Spinal cord (tissue), 9 donors: ENCODE measurements at regions not wholly inside any gene's neighbourhood (a gene's known extent, or its start where the extent isn't known, plus 50 kb on each side); places are given as distances from the start of the nearest gene placed in this dataset.
A peak's percentile ranks its signal among the peaks of the same experiment; 100 is the strongest.

Source experiments
- DNase-seq, 6 donors: peaks; one replicate each; pipeline versions ENCODE4 v3.0.0 to v3.0.0-alpha.2; 2013 to 2015; ENCODE audit warnings: low spot score in 6 of 6, low read depth in 4 of 6
- H3K27ac ChIP-seq: one replicate; pipeline ENCODE4 v1.5.1; 2013; ENCODE audit warnings: low read depth, low read length, control low read depth
- H3K27me3 ChIP-seq: one replicate; pipeline ENCODE4 v1.6.1; 2013; ENCODE audit warnings: low read length; ENCODE audit not compliant: control insufficient read depth, insufficient read depth
- H3K36me3 ChIP-seq: one replicate; pipeline ENCODE4 v1.6.1; 2013; ENCODE audit warnings: low read length; ENCODE audit not compliant: control insufficient read depth, insufficient read depth
- H3K4me1 ChIP-seq: one replicate; pipeline ENCODE4 v1.6.1; 2013; ENCODE audit warnings: low read length; ENCODE audit not compliant: control insufficient read depth, insufficient read depth
- H3K4me3 ChIP-seq: one replicate; pipeline ENCODE4 v1.5.1; 2013; ENCODE audit warnings: low read depth, low read length, control low read depth
- H3K9me3 ChIP-seq: one replicate; pipeline ENCODE4 v1.6.1; 2013; ENCODE audit warnings: low read length; ENCODE audit not compliant: control insufficient read depth, insufficient read depth
- WGBS: methylation state at CpG from one replicate; pipeline ENCODE4 v1.1.5; 2013; ENCODE audit warnings: missing lambda C conversion rate; ENCODE audit not compliant: insufficient coverage; 5-methylcytosine and 5-hydroxymethylcytosine counted together
- donor health status: healthy.

- no peaks in the 10 kb centered on the region for H3K27me3 ChIP-seq
- no peak overlapping the region for H3K27ac ChIP-seq
- DNase-seq: peak in 1 of 6 donors; percentile 50
- no peaks in the 10 kb centered on the region for H3K36me3 ChIP-seq
- WGBS: no CpG with 5 or more reads among the region's 3 CpGs
- H3K9me3 ChIP-seq: no peaks in the 10 kb centered on the region
- no peaks in the 10 kb centered on the region for H3K4me1 ChIP-seq
- H3K4me3 ChIP-seq: no peak overlapping the region
These were observed 138.6 kb upstream of the EPHA4 start for GRCh38 chr2:221710744-221711143.

DNA sequence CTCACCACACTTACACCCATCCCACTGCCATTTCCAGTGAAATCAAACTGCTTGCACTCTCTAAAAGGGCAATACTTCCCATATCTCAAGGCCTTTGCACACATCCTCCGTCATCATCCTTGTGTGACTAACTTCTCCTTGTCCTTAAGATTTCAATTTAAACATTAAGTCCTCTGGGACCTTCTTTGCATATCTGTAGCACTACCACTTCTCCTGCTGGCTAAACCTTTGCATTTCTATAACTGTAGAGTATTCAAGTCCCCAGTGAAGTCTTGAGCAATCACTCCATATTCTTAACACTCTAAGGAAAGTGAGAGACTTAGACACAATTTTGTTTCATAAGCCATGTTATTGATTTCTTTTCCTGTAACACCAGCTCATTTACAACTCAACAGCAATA is 136.8 kb upstream of the EPHA4 start:
- Histone ChIP-seq H3K4me3 (no peak overlapping the region), H3K4me1 (peaks cover 4% of the 10 kb centered on the region), H3K9me3 (no peaks in the 10 kb centered on the region), H3K27me3 (no peaks in the 10 kb centered on the region), H3K27ac (no peak overlapping the region), H3K36me3 (no peaks in the 10 kb centered on the region)
- 80% methylated on average over 1 of the region's 1 CpG for WGBS
- no peak for DNase-seq

GRCh38 chr2:221705185-221705877 is 133.2 kb upstream of the EPHA4 start:
- Histone ChIP-seq H3K4me3 (no peak overlapping the region), H3K27me3 (no peaks in the 10 kb centered on the region), H3K27ac (no peak overlapping the region), H3K36me3 (no peaks in the 10 kb centered on the region), H3K4me1 (peaks cover 4% of the 10 kb centered on the region), H3K9me3 (no peaks in the 10 kb centered on the region)
- 43% methylated on average over 4 of the region's 6 CpGs for WGBS
- DNase-seq: peak in 1 of 6 donors; percentile 40

DNA sequence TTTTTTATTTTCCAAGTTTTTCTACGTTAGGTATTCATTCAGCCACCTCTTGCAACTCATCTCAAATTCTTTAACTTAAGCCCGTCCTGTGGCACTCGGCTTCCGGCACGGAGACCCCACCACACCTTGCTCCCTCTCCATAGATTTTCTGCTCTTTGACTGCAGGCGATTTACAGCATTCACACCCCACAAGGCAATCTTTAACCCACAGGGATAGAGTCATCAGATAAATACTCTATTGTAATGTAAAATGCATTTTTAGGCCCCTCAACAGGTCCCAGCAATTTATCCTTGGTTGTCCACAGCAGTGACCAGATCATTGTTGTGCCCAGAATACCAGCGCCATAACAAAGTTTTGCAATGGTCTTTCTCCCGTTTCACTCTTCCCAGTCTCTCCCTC is 132.3 kb upstream of the EPHA4 start:
- Histone ChIP-seq H3K9me3 (no peaks in the 10 kb centered on the region), H3K4me1 (peaks cover 4% of the 10 kb centered on the region), H3K4me3 (no peak overlapping the region), H3K27ac (no peak overlapping the region), H3K36me3 (no peaks in the 10 kb centered on the region), H3K27me3 (no peaks in the 10 kb centered on the region)
- 62% methylated on average over 7 of the region's 8 CpGs for WGBS
- no peak for DNase-seq

DNA sequence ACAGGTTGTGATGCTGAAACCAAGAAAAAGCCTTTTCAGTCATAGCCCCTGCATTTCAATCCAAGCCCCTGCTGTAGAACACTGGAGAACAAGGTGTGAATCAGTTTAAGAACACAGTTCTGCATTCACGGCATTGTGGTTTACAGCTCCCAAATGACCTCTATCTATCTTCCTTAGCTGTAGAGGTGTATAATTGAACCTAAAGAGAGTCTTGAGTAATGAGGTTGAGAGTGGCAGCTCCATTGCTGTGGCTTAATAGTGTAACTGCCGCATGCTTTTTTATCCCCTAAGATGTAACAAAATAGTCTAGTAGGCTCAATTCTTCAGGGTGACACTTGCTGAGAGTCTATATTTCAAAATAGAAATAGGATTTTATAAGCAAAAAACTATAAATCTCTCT is 121.3 kb upstream of the EPHA4 start:
- DNase-seq: peak in 1 of 6 donors; percentile 88
- WGBS: no CpG with 5 or more reads among the region's 2 CpGs
- H3K27ac ChIP-seq: no peak overlapping the region

GRCh38 chr2:221691571-221691970 is 119.5 kb upstream of the EPHA4 start:
- Histone ChIP-seq H3K27me3 (peaks cover 3% of the 10 kb centered on the region), H3K36me3 (no peaks in the 10 kb centered on the region), H3K9me3 (peaks cover 1% of the 10 kb centered on the region), H3K27ac (no peak overlapping the region), H3K4me1 (no peaks in the 10 kb centered on the region), H3K4me3 (no peak overlapping the region)
- 100% methylated on average over 1 of the region's 1 CpG for WGBS
- no peak for DNase-seq

More for the DNA sequence above, 121.3 kb upstream of the EPHA4 start:
- H3K36me3 ChIP-seq: no peaks in the 10 kb centered on the region
- peaks cover 1% of the 10 kb centered on the region for H3K9me3 ChIP-seq
- no peaks in the 10 kb centered on the region for H3K4me1 ChIP-seq
- no peak overlapping the region for H3K4me3 ChIP-seq
- peaks cover 3% of the 10 kb centered on the region for H3K27me3 ChIP-seq

DNA sequence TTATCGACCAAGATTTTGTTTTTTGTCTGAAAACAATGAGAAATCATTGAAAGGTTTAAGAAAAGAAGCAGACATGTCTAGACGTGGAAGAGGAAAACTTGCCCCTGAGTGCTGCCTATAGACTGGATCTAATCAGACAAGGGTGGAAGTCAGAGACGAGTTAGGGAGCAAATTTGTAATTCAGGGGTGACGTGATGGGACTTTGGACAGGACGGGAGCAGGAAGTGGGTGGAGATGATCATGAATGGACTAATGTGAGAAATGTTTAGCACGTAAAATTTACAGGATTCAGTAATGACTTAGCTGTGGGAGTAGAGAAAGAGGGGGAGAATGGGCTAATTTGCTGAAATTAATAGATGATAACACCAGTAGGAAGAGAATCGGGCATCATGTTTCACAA is 117.0 kb upstream of the EPHA4 start:
- 93% methylated on average over 6 of the region's 7 CpGs for WGBS
- DNase-seq: no peak
- H3K27me3 ChIP-seq: peaks cover 3% of the 10 kb centered on the region
- no peak overlapping the region for H3K27ac ChIP-seq
- no peak overlapping the region for H3K4me3 ChIP-seq
- H3K36me3 ChIP-seq: no peaks in the 10 kb centered on the region
- H3K9me3 ChIP-seq: peaks cover 1% of the 10 kb centered on the region
- no peaks in the 10 kb centered on the region for H3K4me1 ChIP-seq

DNA sequence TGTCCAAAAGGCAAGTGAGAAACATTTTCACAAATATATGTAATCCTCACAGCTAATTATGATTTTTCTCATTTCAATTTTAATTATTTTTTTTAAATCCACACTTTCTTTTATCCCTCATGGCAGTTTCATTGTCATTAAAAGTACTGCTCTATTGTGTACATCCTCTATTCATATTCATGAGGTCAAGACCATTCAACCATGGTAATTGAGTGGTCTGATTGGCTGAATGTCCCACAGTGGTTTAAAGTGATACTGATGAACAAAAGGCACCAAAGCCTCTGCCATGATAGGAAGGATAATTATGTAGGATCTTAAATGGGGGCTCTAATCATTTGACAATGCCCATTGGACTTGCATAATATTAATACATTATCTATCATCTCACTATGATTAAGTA is 108.4 kb upstream of the EPHA4 start:
- peak in 1 of 6 donors; percentile 35 for DNase-seq
- no peaks in the 10 kb centered on the region for H3K9me3 ChIP-seq
- H3K27me3 ChIP-seq: peaks cover 2% of the 10 kb centered on the region
- no peak overlapping the region for H3K27ac ChIP-seq
- H3K36me3 ChIP-seq: no peaks in the 10 kb centered on the region
- H3K4me1 ChIP-seq: no peaks in the 10 kb centered on the region
- no peak overlapping the region for H3K4me3 ChIP-seq

GRCh38 chr2:221677688-221678087 is 105.6 kb upstream of the EPHA4 start:
- Histone ChIP-seq H3K4me1 (no peaks in the 10 kb centered on the region), H3K4me3 (no peak overlapping the region), H3K36me3 (no peaks in the 10 kb centered on the region), H3K27me3 (peaks cover 2% of the 10 kb centered on the region), H3K9me3 (no peaks in the 10 kb centered on the region), H3K27ac (no peak overlapping the region)
- DNase-seq: no peak
- WGBS: no CpG with 5 or more reads among the region's 1 CpG

- H3K9me3 ChIP-seq: no peaks in the 10 kb centered on the region
- H3K4me1 ChIP-seq: no peaks in the 10 kb centered on the region
- no peaks in the 10 kb centered on the region for H3K36me3 ChIP-seq
- peaks cover 2% of the 10 kb centered on the region for H3K27me3 ChIP-seq
- DNase-seq: no peak
- no peak overlapping the region for H3K27ac ChIP-seq
- WGBS: 80% methylated on average over 1 of the region's 6 CpGs
- no peak overlapping the region for H3K4me3 ChIP-seq
These were observed 104.6 kb upstream of the EPHA4 start for GRCh38 chr2:221676566-221677172.
